ENCODE measurements at regions not wholly inside any gene's neighbourhood (a gene's known extent, or its start where the extent isn't known, plus 50 kb on each side); places are given as distances from the start of the nearest gene placed in this dataset.

GRCh38 chr12:107284692-107285091 lies 191.3 kb upstream of the CRY1 start:
- no peaks in the 10 kb centered on the region for H3K27me3 ChIP-seq (ENCODE audit: control insufficient read depth, insufficient read depth, low read length)
- no peaks in the 10 kb centered on the region for H3K36me3 ChIP-seq (ENCODE audit: control insufficient read depth, insufficient read depth, low read length)
- H3K4me1 ChIP-seq (ENCODE audit: control insufficient read depth, insufficient read depth, low read length): no peaks in the 10 kb centered on the region
- WGBS (ENCODE audit: insufficient coverage): 100% methylated on average over 1 of the region's 2 CpGs
- no peaks in the 10 kb centered on the region for H3K9me3 ChIP-seq (ENCODE audit: control insufficient read depth, insufficient read depth, low read length)
- no peak overlapping the region for H3K4me3 ChIP-seq (ENCODE audit: low read depth, low read length)
- no peak overlapping the region for H3K27ac ChIP-seq (ENCODE audit: low read depth, low read length)
- no peak for DNase-seq (ENCODE audit: low read depth in 4 of 6, low spot score in 6 of 6)

DNA sequence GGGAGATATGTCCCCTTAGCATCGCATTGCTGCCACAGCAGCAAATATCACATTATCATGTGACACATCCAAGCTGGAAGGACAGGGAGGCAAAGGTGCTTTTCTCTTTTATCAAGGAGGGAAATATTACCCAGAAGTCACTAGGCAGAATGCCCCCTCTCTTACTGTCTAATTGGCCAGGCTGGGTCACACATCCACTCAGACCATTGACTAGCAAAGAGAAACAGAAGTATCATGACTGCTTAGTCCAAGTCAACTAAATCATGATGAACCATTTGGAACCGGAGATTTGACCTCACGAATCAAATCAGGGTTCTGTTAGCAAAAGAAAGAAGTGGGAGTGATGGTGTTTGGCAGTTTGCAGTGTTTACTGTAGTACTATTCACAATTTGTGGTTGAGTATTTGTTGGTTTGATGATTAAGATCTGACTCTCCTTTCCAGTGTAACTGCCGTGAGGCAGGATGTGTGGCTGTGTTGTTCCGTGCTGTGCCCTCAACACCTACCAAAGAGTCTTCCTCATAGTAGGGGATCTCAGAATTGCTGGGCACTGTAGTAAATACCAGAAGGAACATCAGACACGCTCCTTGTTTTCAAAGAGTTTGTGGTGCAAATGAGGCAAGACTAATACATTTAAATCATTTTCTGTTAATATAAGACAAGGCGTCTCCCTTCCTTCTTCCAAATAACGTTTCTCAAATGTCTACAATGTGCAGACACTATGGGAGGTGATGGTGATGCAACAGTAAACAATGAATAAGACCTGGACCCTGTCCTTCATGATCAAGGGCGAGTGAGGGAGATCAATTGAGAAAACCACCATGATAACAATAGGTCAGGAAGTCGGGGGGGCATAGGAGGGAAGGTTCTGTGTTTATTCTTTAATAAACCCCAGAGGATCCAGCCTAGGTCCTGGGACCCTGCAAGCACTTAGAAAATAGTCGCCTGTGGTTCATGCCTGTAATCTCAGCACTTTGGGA lies 194.4 kb upstream of the CRY1 start:
- Histone ChIP-seq H3K4me3 (ENCODE audit: low read depth, low read length) (no peak overlapping the region), H3K27ac (ENCODE audit: low read depth, low read length) (no peak overlapping the region), H3K9me3 (ENCODE audit: control insufficient read depth, insufficient read depth, low read length) (peaks cover 1% of the 10 kb centered on the region), H3K36me3 (ENCODE audit: control insufficient read depth, insufficient read depth, low read length) (no peaks in the 10 kb centered on the region), H3K4me1 (ENCODE audit: control insufficient read depth, insufficient read depth, low read length) (no peaks in the 10 kb centered on the region), H3K27me3 (ENCODE audit: control insufficient read depth, insufficient read depth, low read length) (no peaks in the 10 kb centered on the region)
- 84% methylated on average over 3 of the region's 11 CpGs for WGBS (ENCODE audit: insufficient coverage)
- no peak for DNase-seq (ENCODE audit: low read depth in 4 of 6, low spot score in 6 of 6)

- Histone ChIP-seq H3K36me3 (ENCODE audit: control insufficient read depth, insufficient read depth, low read length) (no peaks in the 10 kb centered on the region), H3K4me1 (ENCODE audit: control insufficient read depth, insufficient read depth, low read length) (no peaks in the 10 kb centered on the region), H3K4me3 (ENCODE audit: low read depth, low read length) (no peak overlapping the region), H3K27me3 (ENCODE audit: control insufficient read depth, insufficient read depth, low read length) (no peaks in the 10 kb centered on the region), H3K9me3 (ENCODE audit: control insufficient read depth, insufficient read depth, low read length) (peaks cover 1% of the 10 kb centered on the region), H3K27ac (ENCODE audit: low read depth, low read length) (no peak overlapping the region)
- 68% methylated on average over 6 of the region's 15 CpGs for WGBS (ENCODE audit: insufficient coverage)
- peak in 1 of 6 donors; percentile 13 for DNase-seq (ENCODE audit: low read depth in 4 of 6, low spot score in 6 of 6)
Observed at GRCh38 chr12:107288414-107289127, 195.2 kb upstream of the CRY1 start.

DNA sequence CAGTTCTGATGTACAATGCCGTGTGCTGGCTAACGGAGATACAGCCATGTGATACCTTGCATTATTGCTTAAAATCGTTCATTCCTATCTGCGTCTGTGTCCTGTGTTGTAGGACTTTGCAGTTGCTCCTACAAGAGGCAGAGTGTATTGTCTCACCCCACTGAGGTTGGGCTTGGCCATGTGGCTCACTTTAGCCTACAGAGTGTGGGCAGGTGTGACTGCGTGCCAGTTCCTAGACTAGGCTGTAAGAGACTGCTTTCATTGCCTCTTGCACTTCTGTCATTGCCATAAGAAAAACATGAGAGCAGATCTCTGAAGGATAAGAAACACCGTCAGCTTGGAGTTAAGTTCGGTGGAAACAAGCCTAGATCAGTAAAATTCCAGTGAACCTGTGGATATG lies 197.7 kb upstream of the CRY1 start:
- Histone ChIP-seq H3K27me3 (ENCODE audit: control insufficient read depth, insufficient read depth, low read length) (no peaks in the 10 kb centered on the region), H3K4me3 (ENCODE audit: low read depth, low read length) (no peak overlapping the region), H3K27ac (ENCODE audit: low read depth, low read length) (no peak overlapping the region), H3K4me1 (ENCODE audit: control insufficient read depth, insufficient read depth, low read length) (no peaks in the 10 kb centered on the region), H3K36me3 (ENCODE audit: control insufficient read depth, insufficient read depth, low read length) (no peaks in the 10 kb centered on the region), H3K9me3 (ENCODE audit: control insufficient read depth, insufficient read depth, low read length) (peaks cover 1% of the 10 kb centered on the region)
- WGBS (ENCODE audit: insufficient coverage): 94% methylated on average over 5 of the region's 7 CpGs
- DNase-seq (ENCODE audit: low read depth in 4 of 6, low spot score in 6 of 6): no peak

- 93% methylated on average over 5 of the region's 6 CpGs for whole genome bisulfite sequencing (ENCODE audit: insufficient coverage)
- Histone ChIP-seq H3K9me3 (ENCODE audit: control insufficient read depth, insufficient read depth, low read length) (peaks cover 1% of the 10 kb centered on the region), H3K4me3 (ENCODE audit: low read depth, low read length) (no peak overlapping the region), H3K36me3 (ENCODE audit: control insufficient read depth, insufficient read depth, low read length) (no peaks in the 10 kb centered on the region), H3K4me1 (ENCODE audit: control insufficient read depth, insufficient read depth, low read length) (no peaks in the 10 kb centered on the region), H3K27me3 (ENCODE audit: control insufficient read depth, insufficient read depth, low read length) (no peaks in the 10 kb centered on the region), H3K27ac (ENCODE audit: low read depth, low read length) (no peak overlapping the region)
- no peak for DNase-seq (ENCODE audit: low read depth in 4 of 6, low spot score in 6 of 6)
Observed at GRCh38 chr12:107296681-107297089, 203.3 kb upstream of the CRY1 start.

- no peak overlapping the region for H3K4me3 ChIP-seq (ENCODE audit: low read depth, low read length)
- H3K27ac ChIP-seq (ENCODE audit: low read depth, low read length): no peak overlapping the region
- H3K9me3 ChIP-seq (ENCODE audit: control insufficient read depth, insufficient read depth, low read length): no peaks in the 10 kb centered on the region
- DNase-seq (ENCODE audit: low read depth in 4 of 6, low spot score in 6 of 6): no peak
- WGBS (ENCODE audit: insufficient coverage): no CpG with 5 or more reads among the region's 2 CpGs
- H3K27me3 ChIP-seq (ENCODE audit: control insufficient read depth, insufficient read depth, low read length): no peaks in the 10 kb centered on the region
- H3K36me3 ChIP-seq (ENCODE audit: control insufficient read depth, insufficient read depth, low read length): no peaks in the 10 kb centered on the region
- H3K4me1 ChIP-seq (ENCODE audit: control insufficient read depth, insufficient read depth, low read length): no peaks in the 10 kb centered on the region
Observed at GRCh38 chr12:107302649-107303341, 209.4 kb upstream of the CRY1 start.

GRCh38 chr12:107304588-107305532 lies 211.5 kb upstream of the CRY1 start:
- H3K27ac ChIP-seq (ENCODE audit: low read depth, low read length): no peak overlapping the region
- no peaks in the 10 kb centered on the region for H3K4me1 ChIP-seq (ENCODE audit: control insufficient read depth, insufficient read depth, low read length)
- DNase-seq (ENCODE audit: low read depth in 4 of 6, low spot score in 6 of 6): no peak
- no peaks in the 10 kb centered on the region for H3K9me3 ChIP-seq (ENCODE audit: control insufficient read depth, insufficient read depth, low read length)
- no peaks in the 10 kb centered on the region for H3K36me3 ChIP-seq (ENCODE audit: control insufficient read depth, insufficient read depth, low read length)
- no peak overlapping the region for H3K4me3 ChIP-seq (ENCODE audit: low read depth, low read length)
- H3K27me3 ChIP-seq (ENCODE audit: control insufficient read depth, insufficient read depth, low read length): no peaks in the 10 kb centered on the region
- WGBS (ENCODE audit: insufficient coverage): 92% methylated on average over 1 of the region's 2 CpGs

- H3K9me3 ChIP-seq (ENCODE audit: control insufficient read depth, insufficient read depth, low read length): no peaks in the 10 kb centered on the region
- no peaks in the 10 kb centered on the region for H3K36me3 ChIP-seq (ENCODE audit: control insufficient read depth, insufficient read depth, low read length)
- H3K4me3 ChIP-seq (ENCODE audit: low read depth, low read length): no peak overlapping the region
- no CpG with 5 or more reads among the region's 5 CpGs for WGBS (ENCODE audit: insufficient coverage)
- peak in 2 of 6 donors; percentile 30 to 32 for DNase-seq (ENCODE audit: low read depth in 4 of 6, low spot score in 6 of 6)
- H3K4me1 ChIP-seq (ENCODE audit: control insufficient read depth, insufficient read depth, low read length): no peaks in the 10 kb centered on the region
- H3K27ac ChIP-seq (ENCODE audit: low read depth, low read length): no peak overlapping the region
- H3K27me3 ChIP-seq (ENCODE audit: control insufficient read depth, insufficient read depth, low read length): no peaks in the 10 kb centered on the region
Observed at GRCh38 chr12:107306141-107306659, 212.9 kb upstream of the CRY1 start.

GRCh38 chr12:107308310-107308709 lies 215.0 kb upstream of the CRY1 start:
- Histone ChIP-seq H3K27ac (ENCODE audit: low read depth, low read length) (no peak overlapping the region), H3K4me3 (ENCODE audit: low read depth, low read length) (no peak overlapping the region), H3K27me3 (ENCODE audit: control insufficient read depth, insufficient read depth, low read length) (peaks cover 4% of the 10 kb centered on the region), H3K4me1 (ENCODE audit: control insufficient read depth, insufficient read depth, low read length) (no peaks in the 10 kb centered on the region), H3K36me3 (ENCODE audit: control insufficient read depth, insufficient read depth, low read length) (no peaks in the 10 kb centered on the region), H3K9me3 (ENCODE audit: control insufficient read depth, insufficient read depth, low read length) (no peaks in the 10 kb centered on the region)
- DNase-seq (ENCODE audit: low read depth in 4 of 6, low spot score in 6 of 6): no peak

All from spinal cord (tissue), 9 donors.